ENCODE measurements at regions not wholly inside any gene's neighbourhood (a gene's known extent, or its start where the extent isn't known, plus 50 kb on each side); places are given as distances from the start of the nearest gene placed in this dataset.

DNA sequence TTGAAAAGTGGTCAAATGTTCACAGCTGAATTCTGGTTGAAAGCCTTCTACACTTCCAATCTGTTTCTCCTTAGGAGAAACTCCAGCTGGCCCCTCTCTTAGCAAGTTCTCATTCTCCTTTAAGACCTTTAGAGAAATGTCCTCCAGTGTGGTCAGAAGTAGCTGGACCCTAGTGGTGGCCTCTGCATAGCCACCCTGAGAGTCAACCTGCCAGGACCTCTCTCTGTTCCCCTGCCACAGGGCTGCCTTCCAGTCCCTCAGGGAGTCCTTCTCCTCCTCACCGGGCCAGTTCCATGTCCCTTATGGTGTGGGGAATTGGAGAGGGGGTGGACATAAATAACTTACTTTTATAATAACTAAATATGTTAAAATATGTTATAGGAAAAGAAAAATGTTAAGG, 200.9 kb upstream of the PKDCC start:
- no peak for DNase-seq (ENCODE audit: low spot score)
- no peaks in the 10 kb centered on the region for H3K9me3 ChIP-seq (ENCODE audit: severe bottlenecking)
- ATAC-seq (ENCODE audit: low read depth) = no peak
- TF ChIP-seq, protein P1, sequence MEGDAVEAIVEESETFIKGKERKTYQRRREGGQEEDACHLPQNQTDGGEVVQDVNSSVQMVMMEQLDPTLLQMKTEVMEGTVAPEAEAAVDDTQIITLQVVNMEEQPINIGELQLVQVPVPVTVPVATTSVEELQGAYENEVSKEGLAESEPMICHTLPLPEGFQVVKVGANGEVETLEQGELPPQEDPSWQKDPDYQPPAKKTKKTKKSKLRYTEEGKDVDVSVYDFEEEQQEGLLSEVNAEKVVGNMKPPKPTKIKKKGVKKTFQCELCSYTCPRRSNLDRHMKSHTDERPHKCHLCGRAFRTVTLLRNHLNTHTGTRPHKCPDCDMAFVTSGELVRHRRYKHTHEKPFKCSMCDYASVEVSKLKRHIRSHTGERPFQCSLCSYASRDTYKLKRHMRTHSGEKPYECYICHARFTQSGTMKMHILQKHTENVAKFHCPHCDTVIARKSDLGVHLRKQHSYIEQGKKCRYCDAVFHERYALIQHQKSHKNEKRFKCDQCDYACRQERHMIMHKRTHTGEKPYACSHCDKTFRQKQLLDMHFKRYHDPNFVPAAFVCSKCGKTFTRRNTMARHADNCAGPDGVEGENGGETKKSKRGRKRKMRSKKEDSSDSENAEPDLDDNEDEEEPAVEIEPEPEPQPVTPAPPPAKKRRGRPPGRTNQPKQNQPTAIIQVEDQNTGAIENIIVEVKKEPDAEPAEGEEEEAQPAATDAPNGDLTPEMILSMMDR (IDR thresholded peaks at IDR 0.05; ENCODE audit: poor library complexity, severe bottlenecking) = no peak
- no peaks in the 10 kb centered on the region for H3K36me3 ChIP-seq (ENCODE audit: low read depth)
- no peaks in the 10 kb centered on the region for H3K4me1 ChIP-seq (ENCODE audit: insufficient read depth, poor library complexity, severe bottlenecking)
- H3K27me3 ChIP-seq (ENCODE audit: insufficient read depth, poor library complexity, severe bottlenecking) = no peaks in the 10 kb centered on the region
- no peak overlapping the region for H3K27ac ChIP-seq (ENCODE audit: poor library complexity, severe bottlenecking)
- no peak overlapping the region for H3K4me3 ChIP-seq (ENCODE audit: severe bottlenecking)

- Histone ChIP-seq H3K27ac (ENCODE audit: poor library complexity, severe bottlenecking) (no peak overlapping the region), H3K36me3 (ENCODE audit: low read depth) (no peaks in the 10 kb centered on the region), H3K4me3 (ENCODE audit: severe bottlenecking) (no peak overlapping the region), H3K9me3 (ENCODE audit: severe bottlenecking) (no peaks in the 10 kb centered on the region), H3K4me1 (ENCODE audit: insufficient read depth, poor library complexity, severe bottlenecking) (no peaks in the 10 kb centered on the region), H3K27me3 (ENCODE audit: insufficient read depth, poor library complexity, severe bottlenecking) (no peaks in the 10 kb centered on the region)
- DNase-seq (ENCODE audit: low spot score) (no peak), ATAC-seq (ENCODE audit: low read depth) (peak; percentile 75)
- TF ChIP-seq, protein P1 (IDR thresholded peaks at IDR 0.05; ENCODE audit: poor library complexity, severe bottlenecking) = no peak
Measured at GRCh38 chr2:41847744-41848441, 199.9 kb upstream of the PKDCC start.

DNA sequence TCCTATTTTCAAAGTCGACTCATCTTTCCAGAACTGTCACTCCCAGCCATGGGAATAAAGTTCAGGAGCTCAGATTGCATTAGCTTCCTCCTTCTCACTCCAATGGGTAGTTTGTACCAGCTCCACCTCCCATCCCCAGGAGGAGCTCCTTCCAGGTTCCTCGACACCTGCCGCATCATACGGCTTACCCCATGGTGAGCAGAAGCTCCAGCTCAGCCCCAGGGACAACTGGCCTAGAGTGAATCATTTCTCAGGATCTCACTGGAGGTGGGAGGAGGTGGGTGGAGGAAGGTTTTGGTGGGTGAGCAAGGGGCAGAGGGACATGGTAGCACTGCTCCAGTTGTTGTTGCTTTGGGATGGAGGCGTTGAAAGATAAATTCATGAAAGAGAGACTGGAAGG, 196.3 kb upstream of the PKDCC start:
- no peak for ATAC-seq (ENCODE audit: low read depth)
- no peaks in the 10 kb centered on the region for H3K27me3 ChIP-seq (ENCODE audit: insufficient read depth, poor library complexity, severe bottlenecking)
- H3K4me3 ChIP-seq (ENCODE audit: severe bottlenecking) = no peak overlapping the region
- no peak overlapping the region for H3K27ac ChIP-seq (ENCODE audit: poor library complexity, severe bottlenecking)
- H3K36me3 ChIP-seq (ENCODE audit: low read depth) = no peaks in the 10 kb centered on the region
- TF ChIP-seq, protein P1 (IDR thresholded peaks at IDR 0.05; ENCODE audit: poor library complexity, severe bottlenecking) = no peak
- H3K9me3 ChIP-seq (ENCODE audit: severe bottlenecking) = no peaks in the 10 kb centered on the region
- DNase-seq (ENCODE audit: low spot score) = no peak
- H3K4me1 ChIP-seq (ENCODE audit: insufficient read depth, poor library complexity, severe bottlenecking) = no peaks in the 10 kb centered on the region

DNA sequence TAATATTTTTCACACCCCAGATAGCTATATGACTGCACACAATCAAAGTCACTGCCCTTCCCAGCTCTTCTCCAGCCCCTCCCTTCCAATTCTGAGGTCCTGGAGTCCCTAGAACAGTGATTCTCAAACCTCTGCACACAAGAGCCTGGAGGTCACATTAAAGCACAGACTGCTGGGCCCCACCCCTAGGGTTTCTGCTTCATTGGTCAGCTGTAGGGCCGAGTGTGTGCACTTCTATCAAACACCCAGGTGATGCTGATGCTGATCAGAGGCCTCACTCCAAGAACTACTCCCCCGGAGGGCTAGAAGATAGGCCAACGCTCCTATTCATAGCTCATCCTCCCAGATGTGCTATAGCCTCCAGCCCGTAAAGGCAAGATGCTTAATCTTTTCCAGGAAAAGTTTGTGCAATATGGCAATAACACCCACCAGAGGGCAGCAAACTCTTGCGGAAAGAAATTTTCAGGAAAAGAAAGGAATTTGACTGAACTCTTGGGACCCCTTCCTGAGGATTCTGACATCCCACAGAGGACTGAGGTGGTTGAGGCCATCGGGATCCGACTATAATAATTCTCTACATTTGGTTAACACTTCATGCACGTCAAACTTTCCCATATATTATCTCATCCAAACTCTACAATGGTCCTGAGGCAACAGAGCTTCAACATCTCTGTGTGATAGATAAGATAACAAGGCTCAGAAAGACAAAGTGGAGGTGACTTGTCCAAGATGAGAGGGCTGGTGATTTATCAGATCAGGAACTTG, 194.2 kb upstream of the PKDCC start:
- DNase-seq (ENCODE audit: low spot score) = no peak
- no peak for ATAC-seq (ENCODE audit: low read depth)
- no peaks in the 10 kb centered on the region for H3K27me3 ChIP-seq (ENCODE audit: insufficient read depth, poor library complexity, severe bottlenecking)
- no peaks in the 10 kb centered on the region for H3K4me1 ChIP-seq (ENCODE audit: insufficient read depth, poor library complexity, severe bottlenecking)
- TF ChIP-seq, protein P1 (IDR thresholded peaks at IDR 0.05; ENCODE audit: poor library complexity, severe bottlenecking) = peak; percentile 79
- no peak overlapping the region for H3K4me3 ChIP-seq (ENCODE audit: severe bottlenecking)
- no peak overlapping the region for H3K27ac ChIP-seq (ENCODE audit: poor library complexity, severe bottlenecking)
- H3K9me3 ChIP-seq (ENCODE audit: severe bottlenecking) = no peaks in the 10 kb centered on the region
- H3K36me3 ChIP-seq (ENCODE audit: low read depth) = no peaks in the 10 kb centered on the region

DNA sequence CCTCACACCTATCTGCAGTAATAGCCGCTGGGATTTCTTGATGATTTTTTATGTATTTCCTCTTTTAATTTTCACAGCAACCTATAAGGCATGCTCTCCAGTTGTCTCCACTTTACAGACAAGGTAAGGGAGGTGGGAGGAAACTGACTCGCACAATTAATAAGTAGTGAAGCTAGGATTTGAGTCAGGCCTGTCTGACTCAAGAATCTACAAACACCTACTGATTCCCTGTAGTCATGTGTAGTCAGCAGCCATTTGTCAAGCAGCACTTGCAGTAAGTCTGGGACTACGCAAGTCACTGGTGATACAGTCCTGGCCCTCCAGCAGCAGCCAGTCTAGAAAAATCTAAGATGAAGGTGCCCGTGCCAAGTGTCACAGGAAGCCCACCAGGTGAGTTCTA, 193.6 kb upstream of the PKDCC start:
- Histone ChIP-seq H3K4me3 (ENCODE audit: severe bottlenecking) (no peak overlapping the region), H3K27me3 (ENCODE audit: insufficient read depth, poor library complexity, severe bottlenecking) (no peaks in the 10 kb centered on the region), H3K9me3 (ENCODE audit: severe bottlenecking) (no peaks in the 10 kb centered on the region), H3K36me3 (ENCODE audit: low read depth) (no peaks in the 10 kb centered on the region), H3K27ac (ENCODE audit: poor library complexity, severe bottlenecking) (no peak overlapping the region), H3K4me1 (ENCODE audit: insufficient read depth, poor library complexity, severe bottlenecking) (peaks cover 2% of the 10 kb centered on the region)
- DNase-seq (ENCODE audit: low spot score) (no peak), ATAC-seq (ENCODE audit: low read depth) (peak; percentile 31; the same call in 1 of the 3 replicates)
- TF ChIP-seq, protein P1 (IDR thresholded peaks at IDR 0.05; ENCODE audit: poor library complexity, severe bottlenecking) = no peak

Data from RWPE2 (cell line).